NCI-H82 treated with DMSO at 0.1 percent for 48 hours (cell line): ENCODE measurements at regions not wholly inside any gene's neighbourhood (a gene's known extent, or its start where the extent isn't known, plus 50 kb on each side); places are given as distances from the start of the nearest gene placed in this dataset.

Source experiments
- DNase-seq: peaks from one replicate; lab custom pipeline; 2025; ENCODE audit not compliant: unreplicated experiment; lab: John Stamatoyannopoulos, UW

- no peak for DNase-seq
Measured at GRCh38 chr12:42976620-42977019, 387.1 kb upstream of the PRICKLE1 start.

GRCh38 chr12:42976122-42976521, 386.6 kb upstream of the PRICKLE1 start:
- no peak for DNase-seq

GRCh38 chr12:42969355-42969754, 379.8 kb upstream of the PRICKLE1 start:
- DNase-seq, result no peak

- no peak for DNase-seq
Measured at GRCh38 chr12:42968426-42968825, 378.9 kb upstream of the PRICKLE1 start.

GRCh38 chr12:42967850-42968249, 378.3 kb upstream of the PRICKLE1 start:
- no peak for DNase-seq

- DNase-seq, result no peak
Measured at GRCh38 chr12:42963988-42964387, 374.4 kb upstream of the PRICKLE1 start.

GRCh38 chr12:42962384-42962783, 372.8 kb upstream of the PRICKLE1 start:
- no peak for DNase-seq

GRCh38 chr12:42961395-42961794, 371.8 kb upstream of the PRICKLE1 start:
- DNase-seq, result no peak

GRCh38 chr12:42960087-42960527, 370.6 kb upstream of the PRICKLE1 start:
- no peak for DNase-seq

- DNase-seq, result no peak
Measured at GRCh38 chr12:42958291-42958674, 368.7 kb upstream of the PRICKLE1 start.

- no peak for DNase-seq
Measured at GRCh38 chr12:42957561-42958290, 368.2 kb upstream of the PRICKLE1 start.

GRCh38 chr12:42957136-42957535, 367.6 kb upstream of the PRICKLE1 start:
- no peak for DNase-seq

- no peak for DNase-seq
Measured at GRCh38 chr12:42953021-42953420, 363.5 kb upstream of the PRICKLE1 start.

- no peak for DNase-seq
Measured at GRCh38 chr12:42946871-42947381, 357.4 kb upstream of the PRICKLE1 start.

- no peak for DNase-seq
Measured at GRCh38 chr12:42945927-42946326, 356.4 kb upstream of the PRICKLE1 start.

- DNase-seq, result no peak
Measured at GRCh38 chr12:42944516-42944915, 355.0 kb upstream of the PRICKLE1 start.

GRCh38 chr12:42936991-42937390, 347.4 kb upstream of the PRICKLE1 start:
- DNase-seq, result no peak

- no peak for DNase-seq
Measured at GRCh38 chr12:42936260-42936659, 346.7 kb upstream of the PRICKLE1 start.

- no peak for DNase-seq
Measured at GRCh38 chr12:42935756-42936155, 346.2 kb upstream of the PRICKLE1 start.

GRCh38 chr12:42935090-42935489, 345.5 kb upstream of the PRICKLE1 start:
- DNase-seq, result no peak

GRCh38 chr12:42933461-42934081, 344.0 kb upstream of the PRICKLE1 start:
- DNase-seq, result no peak

- no peak for DNase-seq
Measured at GRCh38 chr12:42932936-42933335, 343.4 kb upstream of the PRICKLE1 start.

GRCh38 chr12:42926232-42926631, 336.7 kb upstream of the PRICKLE1 start:
- no peak for DNase-seq
